IPS-NIHi11 (cell line): ENCODE measurements at regions not wholly inside any gene's neighbourhood (a gene's known extent, or its start where the extent isn't known, plus 50 kb on each side); places are given as distances from the start of the nearest gene placed in this dataset.

Experiments used
- DNase-seq: peaks from one replicate; pipeline ENCODE4 v3.0.0; 2012; ENCODE audit warnings: mixed read lengths, low spot score

DNA sequence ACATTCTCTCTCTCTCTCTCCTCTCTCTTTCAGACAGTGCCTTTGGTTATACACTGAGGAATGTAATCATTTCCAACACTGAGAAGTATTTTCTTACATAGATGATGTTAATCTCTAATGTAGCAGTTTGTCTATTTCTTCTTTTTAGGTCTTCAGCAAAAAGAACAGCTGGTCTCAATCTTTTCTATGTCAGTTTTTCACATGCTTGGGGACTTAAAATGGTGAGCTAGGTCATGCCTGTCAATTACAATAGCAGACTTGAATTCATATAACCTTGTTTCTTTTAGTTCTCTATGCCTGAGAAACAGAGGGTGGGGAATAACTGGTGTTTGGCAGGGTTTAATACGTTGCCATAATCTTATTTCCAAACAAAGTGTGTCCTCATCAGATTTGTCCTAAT, 786.2 kb downstream of the SQOR start:
- no peak for DNase-seq

DNA sequence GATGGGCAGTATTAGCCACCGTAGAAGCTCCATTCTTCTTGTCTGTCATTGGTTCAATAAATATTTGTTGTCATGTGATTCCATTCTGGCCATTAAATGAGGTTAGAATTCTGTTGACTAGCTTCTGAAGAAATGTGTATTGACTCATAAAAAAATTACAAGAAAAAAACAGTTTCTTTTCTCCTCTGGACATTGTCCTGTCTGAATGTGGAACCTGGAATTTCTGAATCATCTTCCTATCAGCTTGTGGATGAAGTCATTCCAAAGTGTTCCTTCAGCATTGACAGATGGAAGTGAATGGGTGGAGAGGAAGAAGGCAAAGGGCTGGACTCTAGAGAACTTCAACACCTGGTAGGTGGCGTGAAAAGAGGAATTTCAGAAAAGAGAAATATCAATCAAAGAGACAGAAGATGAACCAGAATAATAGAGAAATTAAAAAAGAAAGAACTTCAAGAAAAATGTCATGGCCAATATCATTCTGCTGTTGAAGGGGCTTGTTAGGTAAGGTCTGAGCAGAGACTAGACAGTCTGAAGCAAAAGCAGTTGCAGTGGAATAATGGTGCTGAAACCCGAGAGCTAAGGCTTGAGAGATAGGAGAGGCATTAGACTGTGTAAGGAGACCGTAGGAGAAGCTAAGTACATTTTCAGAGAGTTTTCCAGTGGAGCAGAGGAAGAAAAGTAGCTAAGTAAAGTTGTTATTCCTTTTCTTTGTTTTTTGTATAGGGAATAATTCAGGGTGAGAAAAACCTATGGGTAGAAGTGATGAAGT, 806.6 kb downstream of the SQOR start:
- no peak for DNase-seq

GRCh38 chr15:46442184-46442583, 807.4 kb downstream of the SQOR start:
- DNase-seq, result no peak

- no peak for DNase-seq
These were observed 808.2 kb downstream of the SQOR start for GRCh38 chr15:46442901-46443590.

DNA sequence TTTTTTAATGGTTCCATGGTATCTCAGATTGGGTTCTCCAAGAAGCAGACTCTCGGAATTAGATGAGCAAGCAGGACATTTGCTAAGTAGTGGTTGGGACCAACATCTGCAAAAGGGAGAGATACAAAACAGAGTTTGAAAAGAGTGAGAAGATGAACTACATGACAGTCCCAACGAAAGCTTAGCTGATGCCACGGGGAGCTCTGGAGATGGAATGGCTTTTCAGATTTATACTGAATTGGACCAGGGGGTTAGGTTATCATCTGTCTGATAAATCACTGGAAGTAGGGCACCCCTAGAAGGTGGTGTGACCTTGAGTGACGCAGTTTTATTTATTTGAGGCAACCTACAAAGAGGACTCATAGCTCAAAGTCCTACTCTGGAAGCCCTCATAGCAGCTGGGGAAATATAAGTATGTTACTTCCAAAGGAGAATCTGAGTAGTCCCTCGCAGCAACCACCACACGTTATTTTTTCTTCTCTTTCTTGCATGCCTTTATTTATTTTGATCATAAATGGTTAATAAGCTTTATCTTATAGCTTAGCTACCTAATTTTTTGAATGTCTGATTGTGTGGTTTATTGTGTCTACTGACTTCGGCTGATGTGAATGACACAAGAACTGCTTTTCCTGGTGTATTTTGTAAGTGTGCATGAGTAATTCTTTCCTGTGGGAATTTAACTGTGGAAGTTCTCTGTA, 815.4 kb downstream of the SQOR start:
- no peak for DNase-seq

GRCh38 chr15:46450810-46451182, 816.0 kb downstream of the SQOR start:
- DNase-seq, result no peak

- no peak for DNase-seq
These were observed 817.5 kb downstream of the SQOR start for GRCh38 chr15:46452297-46452820.

DNA sequence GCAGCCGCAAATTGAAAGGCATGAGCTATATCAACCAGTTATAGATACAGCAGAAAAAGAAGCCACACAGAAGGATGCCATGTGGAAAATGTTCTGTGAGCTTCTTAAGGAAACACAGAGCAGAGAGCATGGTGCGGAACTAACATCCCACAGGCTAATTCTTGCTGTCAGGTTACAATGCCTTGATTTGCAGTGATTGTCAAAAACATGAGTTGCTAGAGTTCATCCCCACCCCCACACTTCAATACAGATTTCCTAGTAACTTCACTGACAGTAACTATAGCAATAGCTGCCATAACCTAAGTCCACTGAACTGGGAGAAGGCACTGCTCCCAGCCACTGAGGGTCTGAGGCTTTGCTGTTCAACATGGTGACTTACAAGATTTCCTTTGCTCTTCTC, 821.6 kb downstream of the SQOR start:
- no peak for DNase-seq

GRCh38 chr15:46460431-46461094, 825.7 kb downstream of the SQOR start:
- no peak for DNase-seq

DNA sequence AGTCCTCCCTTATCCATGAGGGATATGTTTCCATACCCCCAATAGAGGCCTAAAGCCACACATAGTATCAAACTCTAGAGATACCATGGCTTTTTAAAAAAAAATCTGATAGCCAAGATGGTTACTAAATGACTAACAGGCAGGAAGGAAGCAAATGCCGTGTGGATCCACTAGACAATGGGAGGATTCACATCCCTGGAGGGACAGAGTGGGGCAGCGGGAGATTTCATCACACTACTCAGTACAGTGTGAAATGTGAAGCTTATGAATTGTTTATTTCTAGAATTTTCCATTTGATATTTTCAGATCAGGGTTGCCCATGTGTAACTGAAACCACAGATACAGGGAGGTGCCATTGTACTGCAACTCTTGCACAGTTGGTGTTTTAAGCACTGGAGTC, 826.6 kb downstream of the SQOR start:
- DNase-seq, result no peak

- no peak for DNase-seq
These were observed 832.2 kb downstream of the SQOR start for GRCh38 chr15:46467041-46467440.

- DNase-seq, result no peak
These were observed 836.3 kb downstream of the SQOR start for GRCh38 chr15:46471096-46471495.

- no peak for DNase-seq
These were observed 854.4 kb downstream of the SQOR start for GRCh38 chr15:46489276-46489675.

DNA sequence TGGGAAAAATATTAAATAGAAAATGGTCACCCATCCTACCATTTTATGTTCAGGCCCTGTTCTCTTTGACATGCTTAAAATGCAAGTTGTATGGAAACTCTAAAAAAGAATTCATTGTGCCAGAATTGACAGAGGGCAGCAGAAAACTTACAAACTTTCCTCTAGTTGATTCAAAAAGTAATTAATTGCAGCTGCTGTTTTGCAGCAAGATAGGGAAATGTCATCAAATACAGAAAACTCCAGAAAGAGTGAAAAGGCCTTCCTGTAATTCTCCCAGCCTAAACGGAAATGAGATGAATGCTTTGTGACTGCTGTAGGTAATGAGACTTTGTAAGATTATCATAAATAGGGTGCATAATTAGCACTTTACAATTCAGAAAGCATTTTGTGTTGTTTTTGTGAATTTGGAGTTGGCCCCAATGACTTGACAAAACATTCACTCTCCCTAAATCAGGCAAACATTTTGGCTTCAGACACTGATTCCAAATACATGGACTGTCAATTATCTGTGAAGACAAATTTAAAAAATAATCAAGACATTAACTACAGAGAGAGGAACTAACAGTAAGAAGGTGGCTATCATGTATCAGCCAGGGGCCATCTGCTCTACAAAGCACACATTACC, 861.8 kb downstream of the SQOR start:
- DNase-seq, result no peak

DNA sequence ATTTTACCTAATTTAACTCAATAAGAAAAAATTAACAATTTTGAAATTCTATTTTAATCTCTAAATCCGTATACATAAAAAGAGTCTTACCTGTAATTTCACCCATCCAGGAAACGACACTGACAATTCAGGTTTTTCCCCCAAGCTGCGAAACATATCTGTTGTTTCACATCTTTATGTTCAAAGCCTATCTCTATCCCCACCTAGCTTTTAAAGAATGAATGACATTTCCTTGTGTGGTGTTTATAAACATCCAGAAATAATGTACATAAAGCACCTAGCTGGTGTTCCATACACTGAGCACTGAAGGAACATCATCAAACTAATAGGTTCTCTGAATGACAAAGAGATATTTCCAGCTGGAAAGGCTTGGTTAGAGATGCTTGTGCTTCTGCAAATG, 867.8 kb downstream of the SQOR start:
- DNase-seq, result no peak

- DNase-seq, result no peak
These were observed 883.6 kb downstream of the SQOR start for GRCh38 chr15:46518381-46518780.

DNA sequence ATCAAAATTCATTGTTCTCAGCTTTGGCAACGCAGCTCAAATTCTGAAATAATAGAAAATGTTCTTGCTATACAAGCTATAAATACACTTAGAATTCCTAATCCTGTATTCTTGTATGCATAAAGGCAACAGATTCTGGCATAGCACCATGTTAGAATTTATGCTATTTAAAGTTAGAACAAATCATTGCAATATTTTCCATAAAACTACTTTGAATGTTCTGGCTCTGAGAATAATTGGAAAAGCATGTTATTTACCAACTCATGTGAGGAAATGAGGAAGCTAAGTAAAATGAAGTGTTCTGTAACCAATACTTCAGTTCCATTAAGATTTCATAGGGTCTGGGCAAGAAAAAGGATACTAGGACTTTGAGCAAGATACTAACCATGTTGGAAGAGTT, 888.9 kb downstream of the SQOR start:
- DNase-seq, result no peak

DNA sequence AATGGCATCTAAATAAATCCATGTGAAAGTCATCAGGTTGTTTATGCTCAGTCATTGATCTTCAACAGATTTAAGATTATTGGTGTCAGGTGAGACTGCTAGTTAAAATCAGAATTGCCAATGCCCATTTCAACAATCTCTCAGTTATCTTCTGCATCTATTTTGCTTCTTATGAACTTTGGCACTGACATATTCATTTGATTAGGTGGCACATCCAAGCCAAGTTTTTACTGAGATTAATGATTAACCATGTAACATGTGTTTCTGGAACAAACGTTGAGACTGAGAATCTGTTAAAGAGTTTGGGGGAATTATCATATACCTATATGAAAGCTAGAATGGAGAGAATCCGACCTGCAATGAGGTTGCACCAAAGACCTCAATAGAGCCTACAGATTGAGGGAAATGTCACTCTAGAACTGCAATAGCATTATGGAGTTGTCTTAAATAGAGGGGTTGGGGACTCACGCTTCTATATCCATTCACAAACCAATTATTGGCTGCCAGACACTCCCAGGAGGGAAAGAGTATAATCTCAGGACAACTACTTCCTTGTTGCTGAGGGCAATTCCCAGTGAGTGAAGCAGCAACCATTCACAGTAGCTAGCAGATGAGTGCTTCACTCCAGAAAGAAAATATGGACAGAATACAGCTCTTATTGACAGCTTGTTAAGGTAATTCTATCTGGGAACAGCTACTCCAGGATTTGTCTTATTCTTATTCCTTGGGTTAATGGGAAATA, 891.3 kb downstream of the SQOR start:
- no peak for DNase-seq

- DNase-seq, result no peak
These were observed 891.9 kb downstream of the SQOR start for GRCh38 chr15:46526726-46527110.

DNA sequence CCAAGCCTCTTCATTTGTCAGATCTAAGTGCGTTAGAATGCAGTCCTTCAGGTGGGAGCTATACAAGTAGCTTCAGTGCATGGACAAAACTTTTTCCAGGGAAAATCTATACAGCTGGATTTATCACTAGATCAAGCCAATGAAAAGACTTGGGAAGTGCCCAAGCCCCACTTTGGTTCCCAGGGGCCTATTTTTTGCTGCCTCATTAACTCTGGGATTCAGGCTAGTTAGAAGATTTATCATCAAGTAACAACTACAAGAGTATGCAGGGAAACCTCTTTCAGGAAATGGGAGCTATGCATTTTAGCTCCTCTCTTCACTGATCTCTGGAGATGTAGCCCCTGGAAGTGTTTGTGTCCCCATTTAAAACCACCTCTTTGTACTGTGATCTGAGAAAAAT, 908.8 kb downstream of the SQOR start:
- DNase-seq, result no peak

DNA sequence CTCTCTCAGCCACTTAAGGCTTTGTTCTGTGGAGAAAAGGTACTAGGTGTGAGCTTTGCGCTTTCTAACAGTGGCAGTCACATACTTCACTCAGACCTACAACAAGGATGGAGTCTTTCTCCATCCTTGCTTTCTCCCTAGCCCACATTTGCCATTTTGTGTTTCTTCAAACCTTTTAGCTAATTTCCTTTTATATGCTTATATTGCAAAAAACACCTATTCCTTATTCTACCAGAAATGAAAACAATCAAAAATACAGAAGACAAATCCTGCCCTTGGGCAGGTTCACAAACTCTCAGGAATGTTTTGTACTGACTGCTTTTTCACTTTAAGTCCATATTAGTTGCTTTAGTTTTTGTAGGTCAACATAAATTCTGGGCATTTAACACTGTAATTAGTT, 914.2 kb downstream of the SQOR start:
- DNase-seq, result no peak
